Prostate gland (tissue), 2 donors: ENCODE measurements at regions not wholly inside any gene's neighbourhood (a gene's known extent, or its start where the extent isn't known, plus 50 kb on each side); places are given as distances from the start of the nearest gene placed in this dataset.

Experiments used
- DNase-seq: peaks from one replicate; pipeline ENCODE4 v3.0.0-alpha.2; 2019; ENCODE audit warnings: low spot score
- H3K27ac ChIP-seq, 2 donors: fragments of 200-600 bp; sonication (generic); 2 replicates each; pipeline ENCODE4 v1.5.1; 2017 to 2019
- H3K27me3 ChIP-seq: fragments of 200-600 bp; sonication (generic); replicated peaks from 2 replicates; pipeline ENCODE4 v1.5.1; 2019; ENCODE audit not compliant: insufficient read depth
- H3K36me3 ChIP-seq, 2 donors: fragments of 200-600 bp; sonication (generic); 1 replicate in 1 of 2; 2 replicates in 1 of 2; pipeline versions ENCODE4 v1.5.1 to v1.8.1; 2017 to 2019
- H3K4me1 ChIP-seq: fragments of 200-600 bp; sonication (generic); replicated peaks from 2 replicates; pipeline ENCODE4 v1.5.1; 2019
- H3K4me3 ChIP-seq, 2 donors: fragments of 200-600 bp; sonication (generic); 2 replicates each; pipeline ENCODE4 v1.5.1; 2017 to 2019
- H3K9me3 ChIP-seq: fragments of 200-600 bp; sonication (generic); 2 replicates; pipeline ENCODE4 v1.5.1; 2017
- CTCF ChIP-seq, 4 experiments: fragments of 200-600 bp in 2 of 4; fragments of 450-650 bp in 2 of 4; sonication (generic) in 2 of 4; IDR thresholded peaks; 1 replicate in 3 of 4; 2 replicates in 1 of 4; pipeline ENCODE4 v1.5.1; 2016 to 2019; ENCODE audit warnings: antibody characterized with exemption in 4 of 4, mild to moderate bottlenecking in 2 of 4, moderate library complexity in 2 of 4
- POLR2A ChIP-seq: fragments of 450-650 bp; IDR thresholded peaks from one replicate; pipeline ENCODE4 v1.6.1; 2016; ENCODE audit warnings: antibody characterized with exemption, mild to moderate bottlenecking
- POLR2AphosphoS5 ChIP-seq: sonication (generic); formaldehyde crosslinking; IDR thresholded peaks from one replicate; pipeline ENCODE4 v1.6.1; 2017; ENCODE audit warnings: antibody characterized with exemption
- WGBS: methylation state at CpG from one replicate; pipeline ENCODE4 v1.1.5; 2018; 5-methylcytosine and 5-hydroxymethylcytosine counted together
- intact Hi-C: fragments of 100-400 bp; cut with DNase I; formaldehyde crosslinking; loops from one replicate; pipeline ENCODE4 v1.14.2; 2022

- H3K36me3 ChIP-seq: no peaks in the 10 kb centered on the region
- DNase-seq: no peak
- TF ChIP-seq CTCF (IDR thresholded peaks at IDR 0.05) (no peak), POLR2AphosphoS5 (no peak), POLR2A (no peak)
- WGBS: 53% methylated on average over 5 of the region's 5 CpGs
- H3K27me3 ChIP-seq: no peaks in the 10 kb centered on the region
- no peak overlapping the region for H3K27ac ChIP-seq
- no peaks in the 10 kb centered on the region for H3K4me1 ChIP-seq
- H3K4me3 ChIP-seq: no peak overlapping the region
- intact Hi-C loops: no loop called here
- no peaks in the 10 kb centered on the region for H3K9me3 ChIP-seq
These were observed 348.6 kb downstream of the PTTG2 start for GRCh38 chr4:38308728-38309311.

GRCh38 chr4:38309471-38309870 is 349.3 kb downstream of the PTTG2 start:
- no peak overlapping the region for H3K27ac ChIP-seq
- DNase-seq: no peak
- no peaks in the 10 kb centered on the region for H3K27me3 ChIP-seq
- no peak overlapping the region for H3K4me3 ChIP-seq
- intact Hi-C loops: no loop called here
- WGBS: 72% methylated on average over 1 of the region's 1 CpG
- H3K36me3 ChIP-seq: no peaks in the 10 kb centered on the region
- TF ChIP-seq CTCF (IDR thresholded peaks at IDR 0.05): no peak
- no peak for TF ChIP-seq POLR2A
- TF ChIP-seq POLR2AphosphoS5: no peak
- no peaks in the 10 kb centered on the region for H3K9me3 ChIP-seq
- no peaks in the 10 kb centered on the region for H3K4me1 ChIP-seq

GRCh38 chr4:38310446-38311043 is 350.3 kb downstream of the PTTG2 start:
- Histone ChIP-seq H3K36me3 (no peaks in the 10 kb centered on the region), H3K27me3 (no peaks in the 10 kb centered on the region), H3K4me1 (no peaks in the 10 kb centered on the region), H3K9me3 (no peaks in the 10 kb centered on the region), H3K27ac (no peak overlapping the region), H3K4me3 (no peak overlapping the region)
- intact Hi-C loops: no loop called here
- no peak for DNase-seq
- 89% methylated on average over 4 of the region's 4 CpGs for WGBS
- TF ChIP-seq POLR2AphosphoS5 (no peak), CTCF (IDR thresholded peaks at IDR 0.05) (no peak), POLR2A (no peak)

- intact Hi-C loops: no loop called here
- no peak overlapping the region for H3K4me3 ChIP-seq
- no peaks in the 10 kb centered on the region for H3K4me1 ChIP-seq
- no peaks in the 10 kb centered on the region for H3K9me3 ChIP-seq
- TF ChIP-seq POLR2AphosphoS5 (no peak), CTCF (IDR thresholded peaks at IDR 0.05) (no peak), POLR2A (no peak)
- DNase-seq: no peak
- WGBS: 96% methylated on average over 8 of the region's 8 CpGs
- no peaks in the 10 kb centered on the region for H3K27me3 ChIP-seq
- no peak overlapping the region for H3K27ac ChIP-seq
- H3K36me3 ChIP-seq: no peaks in the 10 kb centered on the region
These were observed 351.4 kb downstream of the PTTG2 start for GRCh38 chr4:38311495-38312126.

- intact Hi-C loops: no loop called here
- Histone ChIP-seq H3K4me1 (no peaks in the 10 kb centered on the region), H3K4me3 (no peak overlapping the region), H3K27ac (no peak overlapping the region), H3K27me3 (no peaks in the 10 kb centered on the region), H3K36me3 (no peaks in the 10 kb centered on the region), H3K9me3 (no peaks in the 10 kb centered on the region)
- no peak for TF ChIP-seq CTCF (IDR thresholded peaks at IDR 0.05)
- TF ChIP-seq POLR2AphosphoS5: no peak
- no peak for TF ChIP-seq POLR2A
- no peak for DNase-seq
- 70% methylated on average over 5 of the region's 5 CpGs for WGBS
These were observed 350.8 kb upstream of the KLF3 start for GRCh38 chr4:38313175-38313574.
